DMS153 treated with DMSO at 0.1 percent for 48 hours (cell line): ENCODE measurements at regions not wholly inside any gene's neighbourhood (a gene's known extent, or its start where the extent isn't known, plus 50 kb on each side); places are given as distances from the start of the nearest gene placed in this dataset.
"Not testable (repeated sequence)": the region's sequence is repeated elsewhere in the genome, so short reads cannot be mapped to it uniquely, and the experiment has no call there.

Experiments
- DNase-seq: peaks from one replicate; lab custom pipeline; 2025; ENCODE audit not compliant: unreplicated experiment; lab: John Stamatoyannopoulos, UW

- not testable (repeated sequence) for DNase-seq
These were observed 227.7 kb downstream of the RTP5 start for GRCh38 chr2:242097278-242097677.

GRCh38 chr2:242098034-242098433 lies 228.5 kb downstream of the RTP5 start:
- DNase-seq = no peak

- DNase-seq = no peak
These were observed 229.1 kb downstream of the RTP5 start for GRCh38 chr2:242098445-242099128.

- not testable (repeated sequence) for DNase-seq
These were observed 233.6 kb downstream of the RTP5 start for GRCh38 chr2:242103093-242103492.

GRCh38 chr2:242104202-242104956 lies 234.8 kb downstream of the RTP5 start:
- not testable (repeated sequence) for DNase-seq

- DNase-seq = not testable (repeated sequence)
These were observed 237.5 kb downstream of the RTP5 start for GRCh38 chr2:242107065-242107464.

GRCh38 chr2:242108797-242109500 lies 239.4 kb downstream of the RTP5 start:
- not testable (repeated sequence) for DNase-seq

- DNase-seq = not testable (repeated sequence)
These were observed 240.3 kb downstream of the RTP5 start for GRCh38 chr2:242109819-242110218.

GRCh38 chr2:242111954-242112353 lies 242.4 kb downstream of the RTP5 start:
- not testable (repeated sequence) for DNase-seq

- not testable (repeated sequence) for DNase-seq
These were observed 244.0 kb downstream of the RTP5 start for GRCh38 chr2:242113492-242113891.

- DNase-seq = not testable (repeated sequence)
These were observed 247.1 kb downstream of the RTP5 start for GRCh38 chr2:242116676-242117075.

- not testable (repeated sequence) for DNase-seq
These were observed 247.8 kb downstream of the RTP5 start for GRCh38 chr2:242117305-242117704.

GRCh38 chr2:242119682-242120081 lies 250.2 kb downstream of the RTP5 start:
- DNase-seq = not testable (repeated sequence)

- DNase-seq = not testable (repeated sequence)
These were observed 261.2 kb downstream of the RTP5 start for GRCh38 chr2:242130682-242131081.

GRCh38 chr2:242159921-242160320 lies 290.4 kb downstream of the RTP5 start:
- DNase-seq = not testable (repeated sequence)

- DNase-seq = not testable (repeated sequence)
These were observed 295.6 kb downstream of the RTP5 start for GRCh38 chr2:242165115-242165514.

GRCh38 chr2:242171290-242171689 lies 301.8 kb downstream of the RTP5 start:
- DNase-seq = not testable (repeated sequence)
